GM23338 (cell line): ENCODE measurements at regions not wholly inside any gene's neighbourhood (a gene's known extent, or its start where the extent isn't known, plus 50 kb on each side); places are given as distances from the start of the nearest gene placed in this dataset.

Experiments used
- CREB1 ChIP-seq: fragments of 250-450 bp; sonication (Bioruptor Pico); IDR thresholded peaks from 2 replicates; pipeline ENCODE4 v1.5.0; 2020; ENCODE audit warnings: low read depth, mild to moderate bottlenecking, moderate library complexity
- JUNB ChIP-seq: IDR thresholded peaks from one replicate; pipeline ENCODE4 v1.6.1; 2016; ENCODE audit warnings: antibody characterized with exemption; ENCODE audit not compliant: unreplicated experiment
- POLR2AphosphoS5 ChIP-seq: IDR thresholded peaks from 2 replicates; pipeline ENCODE4 v1.6.1; 2016; ENCODE audit warnings: antibody characterized with exemption, low read depth
- REST ChIP-seq: IDR thresholded peaks from one replicate; pipeline ENCODE4 v1.6.1; 2018; ENCODE audit warnings: antibody characterized with exemption; ENCODE audit not compliant: unreplicated experiment
- ZNF114 ChIP-seq: fragments of 250-450 bp; sonication (Bioruptor Pico); IDR thresholded peaks from 2 replicates; pipeline ENCODE4 v1.5.0; 2020; ENCODE audit warnings: mild to moderate bottlenecking, moderate library complexity
- ZNF331 ChIP-seq: fragments of 250-450 bp; sonication (Bioruptor Pico); IDR thresholded peaks from 2 replicates; pipeline ENCODE4 v1.5.0; 2020; ENCODE audit warnings: low read depth, mild to moderate bottlenecking, moderate library complexity
- TF ChIP-seq, protein P1 (sequence below): fragments of 250-450 bp; sonication (Bioruptor Pico); IDR thresholded peaks from 2 replicates; pipeline ENCODE4 v1.5.0; 2020; ENCODE audit warnings: mild to moderate bottlenecking, moderate library complexity

DNA sequence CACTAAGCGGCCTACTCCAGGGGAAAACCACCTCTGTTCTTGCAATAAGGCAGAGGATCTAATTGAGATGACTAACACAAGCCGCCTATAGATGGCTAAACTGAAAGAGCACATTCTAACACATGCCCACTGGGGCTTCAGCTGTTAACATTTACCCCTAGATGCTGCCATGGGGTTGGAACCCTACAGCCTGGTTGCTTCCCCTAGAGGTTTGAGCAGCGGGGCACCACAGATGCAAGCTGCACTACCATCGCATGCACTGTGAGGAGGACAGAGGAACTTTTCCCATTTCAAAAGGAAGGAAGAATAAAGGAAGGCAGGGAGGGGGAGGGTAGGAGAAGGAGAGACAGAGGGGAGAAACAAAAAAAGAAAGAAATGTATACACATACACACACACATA lies 465.8 kb upstream of the PCDH15 start (continued):
- TF ChIP-seq, protein P1, sequence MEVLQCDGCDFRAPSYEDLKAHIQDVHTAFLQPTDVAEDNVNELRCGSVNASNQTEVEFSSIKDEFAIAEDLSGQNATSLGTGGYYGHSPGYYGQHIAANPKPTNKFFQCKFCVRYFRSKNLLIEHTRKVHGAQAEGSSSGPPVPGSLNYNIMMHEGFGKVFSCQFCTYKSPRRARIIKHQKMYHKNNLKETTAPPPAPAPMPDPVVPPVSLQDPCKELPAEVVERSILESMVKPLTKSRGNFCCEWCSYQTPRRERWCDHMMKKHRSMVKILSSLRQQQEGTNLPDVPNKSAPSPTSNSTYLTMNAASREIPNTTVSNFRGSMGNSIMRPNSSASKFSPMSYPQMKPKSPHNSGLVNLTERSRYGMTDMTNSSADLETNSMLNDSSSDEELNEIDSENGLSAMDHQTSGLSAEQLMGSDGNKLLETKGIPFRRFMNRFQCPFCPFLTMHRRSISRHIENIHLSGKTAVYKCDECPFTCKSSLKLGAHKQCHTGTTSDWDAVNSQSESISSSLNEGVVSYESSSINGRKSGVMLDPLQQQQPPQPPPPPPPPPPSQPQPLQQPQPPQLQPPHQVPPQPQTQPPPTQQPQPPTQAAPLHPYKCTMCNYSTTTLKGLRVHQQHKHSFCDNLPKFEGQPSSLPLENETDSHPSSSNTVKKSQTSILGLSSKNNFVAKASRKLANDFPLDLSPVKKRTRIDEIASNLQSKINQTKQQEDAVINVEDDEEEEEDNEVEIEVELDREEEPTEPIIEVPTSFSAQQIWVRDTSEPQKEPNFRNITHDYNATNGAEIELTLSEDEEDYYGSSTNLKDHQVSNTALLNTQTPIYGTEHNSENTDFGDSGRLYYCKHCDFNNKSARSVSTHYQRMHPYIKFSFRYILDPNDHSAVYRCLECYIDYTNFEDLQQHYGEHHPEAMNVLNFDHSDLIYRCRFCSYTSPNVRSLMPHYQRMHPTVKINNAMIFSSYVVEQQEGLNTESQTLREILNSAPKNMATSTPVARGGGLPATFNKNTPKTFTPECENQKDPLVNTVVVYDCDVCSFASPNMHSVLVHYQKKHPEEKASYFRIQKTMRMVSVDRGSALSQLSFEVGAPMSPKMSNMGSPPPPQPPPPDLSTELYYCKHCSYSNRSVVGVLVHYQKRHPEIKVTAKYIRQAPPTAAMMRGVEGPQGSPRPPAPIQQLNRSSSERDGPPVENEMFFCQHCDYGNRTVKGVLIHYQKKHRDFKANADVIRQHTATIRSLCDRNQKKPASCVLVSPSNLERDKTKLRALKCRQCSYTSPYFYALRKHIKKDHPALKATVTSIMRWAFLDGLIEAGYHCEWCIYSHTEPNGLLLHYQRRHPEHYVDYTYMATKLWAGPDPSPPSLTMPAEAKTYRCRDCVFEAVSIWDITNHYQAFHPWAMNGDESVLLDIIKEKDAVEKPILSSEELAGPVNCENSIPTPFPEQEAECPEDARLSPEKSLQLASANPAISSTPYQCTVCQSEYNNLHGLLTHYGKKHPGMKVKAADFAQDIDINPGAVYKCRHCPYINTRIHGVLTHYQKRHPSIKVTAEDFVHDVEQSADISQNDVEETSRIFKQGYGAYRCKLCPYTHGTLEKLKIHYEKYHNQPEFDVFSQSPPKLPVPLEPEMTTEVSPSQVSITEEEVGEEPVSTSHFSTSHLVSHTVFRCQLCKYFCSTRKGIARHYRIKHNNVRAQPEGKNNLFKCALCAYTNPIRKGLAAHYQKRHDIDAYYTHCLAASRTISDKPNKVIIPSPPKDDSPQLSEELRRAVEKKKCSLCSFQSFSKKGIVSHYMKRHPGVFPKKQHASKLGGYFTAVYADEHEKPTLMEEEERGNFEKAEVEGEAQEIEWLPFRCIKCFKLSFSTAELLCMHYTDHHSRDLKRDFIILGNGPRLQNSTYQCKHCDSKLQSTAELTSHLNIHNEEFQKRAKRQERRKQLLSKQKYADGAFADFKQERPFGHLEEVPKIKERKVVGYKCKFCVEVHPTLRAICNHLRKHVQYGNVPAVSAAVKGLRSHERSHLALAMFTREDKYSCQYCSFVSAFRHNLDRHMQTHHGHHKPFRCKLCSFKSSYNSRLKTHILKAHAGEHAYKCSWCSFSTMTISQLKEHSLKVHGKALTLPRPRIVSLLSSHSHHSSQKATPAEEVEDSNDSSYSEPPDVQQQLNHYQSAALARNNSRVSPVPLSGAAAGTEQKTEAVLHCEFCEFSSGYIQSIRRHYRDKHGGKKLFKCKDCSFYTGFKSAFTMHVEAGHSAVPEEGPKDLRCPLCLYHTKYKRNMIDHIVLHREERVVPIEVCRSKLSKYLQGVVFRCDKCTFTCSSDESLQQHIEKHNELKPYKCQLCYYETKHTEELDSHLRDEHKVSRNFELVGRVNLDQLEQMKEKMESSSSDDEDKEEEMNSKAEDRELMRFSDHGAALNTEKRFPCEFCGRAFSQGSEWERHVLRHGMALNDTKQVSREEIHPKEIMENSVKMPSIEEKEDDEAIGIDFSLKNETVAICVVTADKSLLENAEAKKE (CRISPR knock-in tag) = no peak
- no peak for TF ChIP-seq JUNB
- no peak for TF ChIP-seq CREB1 (CRISPR knock-in tag)
- no peak for TF ChIP-seq REST
- no peak for TF ChIP-seq POLR2AphosphoS5
- TF ChIP-seq ZNF331 (CRISPR knock-in tag) = no peak
- TF ChIP-seq ZNF114 (CRISPR knock-in tag) = no peak
